OCI-LY7 (cell line): ENCODE measurements at regions not wholly inside any gene's neighbourhood (a gene's known extent, or its start where the extent isn't known, plus 50 kb on each side); places are given as distances from the start of the nearest gene placed in this dataset.

Experiments used
- BruUV-seq: library from RNA; stranded (reverse); fragments of 400-500 nt; replicated peaks from 2 replicates; lab custom pipeline; 2021; lab: Mats Ljungman, UMichigan
- CTCF ChIA-PET: fragments of 300-600 bp; sonication (Branson Sonifier 250); formaldehyde crosslinking; loops from one replicate; lab custom pipeline; 2022; ENCODE audit warnings: antibody characterized with exemption; ENCODE audit not compliant: unreplicated experiment; lab: Charles Lee
- POLR2A ChIA-PET: fragments of 300-600 bp; sonication (Branson Sonifier 250); formaldehyde crosslinking; loops from one replicate; lab custom pipeline; 2022; ENCODE audit warnings: antibody characterized with exemption; lab: Charles Lee
- DNase-seq: peaks from one replicate; pipeline ENCODE4 v3.0.0-alpha.2; 2015; ENCODE audit warnings: low spot score
- H2AFZ ChIP-seq: fragments of 200-600 bp; sonication (generic), shearing (Covaris generic); 2 replicates; pipeline ENCODE4 v1.6.1; 2014; ENCODE audit warnings: mild to moderate bottlenecking, antibody characterized with exemption, low read length, moderate library complexity
- H3K27ac ChIP-seq: fragments of 200-600 bp; sonication (generic); 2 replicates; pipeline ENCODE4 v1.5.1; 2014; ENCODE audit warnings: mixed run types, low read depth, mild to moderate bottlenecking, moderate library complexity, low read length, inconsistent platforms; ENCODE audit not compliant: poor library complexity, severe bottlenecking
- H3K36me3 ChIP-seq: fragments of 200-600 bp; sonication (generic); 2 replicates; pipeline ENCODE4 v1.6.1; 2014; ENCODE audit warnings: mild to moderate bottlenecking, antibody characterized with exemption, low read length, moderate library complexity, mixed read lengths; ENCODE audit not compliant: insufficient read depth
- H3K4me1 ChIP-seq: fragments of 200-600 bp; sonication (generic); 2 replicates; pipeline ENCODE4 v1.5.1; 2014; ENCODE audit warnings: mild to moderate bottlenecking, low read length; ENCODE audit not compliant: insufficient read depth, poor library complexity, severe bottlenecking
- H3K4me2 ChIP-seq: fragments of 200-600 bp; sonication (generic); 2 replicates; pipeline ENCODE4 v1.6.1; 2014; ENCODE audit warnings: mild to moderate bottlenecking, low read length
- H3K4me3 ChIP-seq: fragments of 200-600 bp; sonication (generic); 2 replicates; pipeline ENCODE4 v1.5.1; 2014; ENCODE audit warnings: mild to moderate bottlenecking, low read depth, low read length; ENCODE audit not compliant: poor library complexity, severe bottlenecking
- H3K79me2 ChIP-seq: fragments of 200-600 bp; sonication (generic); 2 replicates; pipeline ENCODE4 v1.6.1; 2016; ENCODE audit warnings: low read depth, mild to moderate bottlenecking, low read length, moderate library complexity, mixed read lengths; ENCODE audit not compliant: insufficient read depth
- H3K9me2 ChIP-seq: fragments of 200-600 bp; sonication (generic); 2 replicates; pipeline ENCODE4 v1.6.1; 2016; ENCODE audit warnings: mild to moderate bottlenecking, low read length, mixed read lengths; ENCODE audit not compliant: insufficient read depth
- H3K9me3 ChIP-seq: fragments of 200-600 bp; sonication (generic); 2 replicates; pipeline ENCODE4 v1.6.1; 2014; ENCODE audit warnings: mild to moderate bottlenecking, mixed run types, low read length, mixed read lengths
- H4K20me1 ChIP-seq: fragments of 200-600 bp; sonication (generic); 2 replicates; pipeline ENCODE4 v1.6.1; 2014; ENCODE audit warnings: mild to moderate bottlenecking, antibody characterized with exemption, low read length, moderate library complexity, mixed read lengths; ENCODE audit not compliant: insufficient read depth
- EZH2phosphoT487 ChIP-seq: fragments of 200-600 bp; sonication (generic); IDR thresholded peaks from 2 replicates; pipeline ENCODE4 v1.6.1; 2018; ENCODE audit warnings: low read depth, borderline replicate concordance, mild to moderate bottlenecking, mixed run types, antibody characterized with exemption, low read length, moderate library complexity, mixed read lengths
- intact Hi-C: fragments of 100-400 bp; cut with micrococcal nuclease; formaldehyde crosslinking; loops from one replicate; pipeline ENCODE4 v1.10.0; 2022; ENCODE audit not compliant: unreplicated experiment
- TF ChIP-seq, protein P1 (sequence below): fragments of 200-600 bp; sonication (generic); conservative IDR thresholded peaks from 2 replicates; pipeline ENCODE4 v1.5.1; 2014; ENCODE audit warnings: mild to moderate bottlenecking, antibody characterized with exemption, low read length, moderate library complexity, mixed read lengths

DNA sequence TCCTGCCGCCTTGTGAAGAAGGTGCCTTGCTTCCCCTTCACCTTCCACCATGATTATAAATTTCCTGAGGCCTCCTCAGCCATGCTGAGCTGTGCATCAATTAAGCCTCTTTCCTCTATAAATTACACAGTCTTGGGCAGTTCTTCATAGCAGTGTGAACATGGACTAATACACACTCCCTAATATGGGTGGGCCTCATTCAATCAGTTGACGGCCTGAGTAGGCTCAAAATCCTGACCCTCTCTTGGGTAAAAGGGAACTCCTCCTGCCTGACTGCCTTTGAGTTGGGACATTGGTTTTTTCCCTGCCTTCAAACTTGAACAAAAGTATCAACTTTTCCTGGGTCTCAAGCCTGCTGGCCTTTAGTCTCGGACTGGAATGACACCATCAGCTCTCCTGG, 96.6 kb upstream of the PROKR2 start:
- no peak overlapping the region for H2AFZ ChIP-seq
- H3K4me2 ChIP-seq: no peak overlapping the region
- no peaks in the 10 kb centered on the region for H3K9me2 ChIP-seq
- H3K27ac ChIP-seq: no peak overlapping the region
- TF ChIP-seq, protein P1, sequence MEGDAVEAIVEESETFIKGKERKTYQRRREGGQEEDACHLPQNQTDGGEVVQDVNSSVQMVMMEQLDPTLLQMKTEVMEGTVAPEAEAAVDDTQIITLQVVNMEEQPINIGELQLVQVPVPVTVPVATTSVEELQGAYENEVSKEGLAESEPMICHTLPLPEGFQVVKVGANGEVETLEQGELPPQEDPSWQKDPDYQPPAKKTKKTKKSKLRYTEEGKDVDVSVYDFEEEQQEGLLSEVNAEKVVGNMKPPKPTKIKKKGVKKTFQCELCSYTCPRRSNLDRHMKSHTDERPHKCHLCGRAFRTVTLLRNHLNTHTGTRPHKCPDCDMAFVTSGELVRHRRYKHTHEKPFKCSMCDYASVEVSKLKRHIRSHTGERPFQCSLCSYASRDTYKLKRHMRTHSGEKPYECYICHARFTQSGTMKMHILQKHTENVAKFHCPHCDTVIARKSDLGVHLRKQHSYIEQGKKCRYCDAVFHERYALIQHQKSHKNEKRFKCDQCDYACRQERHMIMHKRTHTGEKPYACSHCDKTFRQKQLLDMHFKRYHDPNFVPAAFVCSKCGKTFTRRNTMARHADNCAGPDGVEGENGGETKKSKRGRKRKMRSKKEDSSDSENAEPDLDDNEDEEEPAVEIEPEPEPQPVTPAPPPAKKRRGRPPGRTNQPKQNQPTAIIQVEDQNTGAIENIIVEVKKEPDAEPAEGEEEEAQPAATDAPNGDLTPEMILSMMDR: no peak
- no peak for TF ChIP-seq EZH2phosphoT487
- no peaks in the 10 kb centered on the region for H3K79me2 ChIP-seq
- no TSS peak for BruUV-seq
- DNase-seq: no peak
- ChIA-PET CTCF (interaction anchor here (1.1 kb wide), 1 partner anchor 12 kb away, joined by 3 read pairs; no protein-coding TSS in a partner anchor), POLR2A (no interaction called here)
- intact Hi-C loops: no loop called here
- H3K36me3 ChIP-seq: no peaks in the 10 kb centered on the region
- no peak overlapping the region for H3K4me3 ChIP-seq
- H4K20me1 ChIP-seq: no peaks in the 10 kb centered on the region
- no peaks in the 10 kb centered on the region for H3K4me1 ChIP-seq
- H3K9me3 ChIP-seq: no peaks in the 10 kb centered on the region

- no peak overlapping the region for H3K4me2 ChIP-seq
These were observed 93.7 kb upstream of the PROKR2 start for GRCh38 chr20:5410470-5410869.

GRCh38 chr20:5402903-5403531, 86.3 kb upstream of the PROKR2 start:
- no peaks in the 10 kb centered on the region for H3K4me1 ChIP-seq
- DNase-seq: peak; percentile 46
- no peak overlapping the region for H2AFZ ChIP-seq
- ChIA-PET POLR2A (no interaction called here), CTCF (no interaction called here)
- no peak overlapping the region for H3K4me2 ChIP-seq
- H3K4me3 ChIP-seq: no peak overlapping the region
- H3K9me2 ChIP-seq: no peaks in the 10 kb centered on the region
- H3K36me3 ChIP-seq: no peaks in the 10 kb centered on the region
- no peaks in the 10 kb centered on the region for H3K9me3 ChIP-seq
- H4K20me1 ChIP-seq: no peaks in the 10 kb centered on the region; the same call in 1 of the 2 replicates
- no peak overlapping the region for H3K27ac ChIP-seq
- intact Hi-C loops: no loop called here
- H3K79me2 ChIP-seq: no peaks in the 10 kb centered on the region
- BruUV-seq: no TSS peak
- no peak for TF ChIP-seq EZH2phosphoT487
- TF ChIP-seq, protein P1: peak; percentile 82

More at GRCh38 chr20:5410470-5410869, 93.7 kb upstream of the PROKR2 start:
- no peak for TF ChIP-seq EZH2phosphoT487
- TF ChIP-seq, protein P1: no peak
- H3K9me2 ChIP-seq: no peaks in the 10 kb centered on the region
- ChIA-PET POLR2A (no interaction called here), CTCF (no interaction called here)
- H3K27ac ChIP-seq: no peak overlapping the region
- H3K79me2 ChIP-seq: no peaks in the 10 kb centered on the region
- H2AFZ ChIP-seq: no peak overlapping the region
- no peaks in the 10 kb centered on the region for H3K4me1 ChIP-seq
- H3K36me3 ChIP-seq: no peaks in the 10 kb centered on the region
- no peaks in the 10 kb centered on the region for H3K9me3 ChIP-seq
- BruUV-seq: no TSS peak
- H3K4me3 ChIP-seq: no peak overlapping the region
- intact Hi-C loops: no loop called here
- DNase-seq: no peak
- no peaks in the 10 kb centered on the region for H4K20me1 ChIP-seq
